ENCODE measurements at regions not wholly inside any gene's neighbourhood (a gene's known extent, or its start where the extent isn't known, plus 50 kb on each side); places are given as distances from the start of the nearest gene placed in this dataset.

- no peak overlapping the region for H3K27ac ChIP-seq
- no peaks in the 10 kb centered on the region for H3K4me1 ChIP-seq
- H3K27me3 ChIP-seq (replicated peaks in 1 of 7) = no peaks in the 10 kb centered on the region
- DNase-seq = no peak
- H3K9me3 ChIP-seq = no peaks in the 10 kb centered on the region
- TF ChIP-seq POLR2AphosphoS5 (IDR thresholded peaks at IDR 0.05) (no peak), CTCF (IDR thresholded peaks at IDR 0.05 in 8 of 11, conservative IDR thresholded peaks at IDR 0.05 in 3 of 11) (no peak), POLR2A (IDR thresholded peaks at IDR 0.05) (no peak)
- H3K4me3 ChIP-seq = no peak overlapping the region
- intact Hi-C loops (cut with DNase I; ENCODE audit: low total_unique reads) = no loop called here
- no peaks in the 10 kb centered on the region for H3K36me3 ChIP-seq
- 83 to 86% (median 85%) methylated on average over 3 of the region's 3 CpGs for WGBS, 5 donors
These were observed 641.2 kb upstream of the CPEB2 start for GRCh38 chr4:14361084-14361483.

- Histone ChIP-seq H3K36me3 (no peaks in the 10 kb centered on the region), H3K27ac (no peak overlapping the region), H3K27me3 (replicated peaks in 1 of 7) (no peaks in the 10 kb centered on the region), H3K4me3 (no peak overlapping the region), H3K9me3 (no peaks in the 10 kb centered on the region), H3K4me1 (no peaks in the 10 kb centered on the region)
- TF ChIP-seq POLR2A (IDR thresholded peaks at IDR 0.05) (no peak), CTCF (IDR thresholded peaks at IDR 0.05 in 8 of 11, conservative IDR thresholded peaks at IDR 0.05 in 3 of 11) (no peak), POLR2AphosphoS5 (IDR thresholded peaks at IDR 0.05) (no peak)
- intact Hi-C loops (cut with DNase I; ENCODE audit: low total_unique reads) = no loop called here
- no peak for DNase-seq
These were observed 639.9 kb upstream of the CPEB2 start for GRCh38 chr4:14362385-14362784.

- no peak for TF ChIP-seq POLR2A (IDR thresholded peaks at IDR 0.05)
- no peak for TF ChIP-seq CTCF (IDR thresholded peaks at IDR 0.05 in 8 of 11, conservative IDR thresholded peaks at IDR 0.05 in 3 of 11)
- TF ChIP-seq POLR2AphosphoS5 (IDR thresholded peaks at IDR 0.05) = no peak
- no peaks in the 10 kb centered on the region for H3K9me3 ChIP-seq
- H3K4me3 ChIP-seq = no peak overlapping the region
- DNase-seq = no peak
- H3K36me3 ChIP-seq = no peaks in the 10 kb centered on the region
- H3K4me1 ChIP-seq = no peaks in the 10 kb centered on the region
- no peak overlapping the region for H3K27ac ChIP-seq
- H3K27me3 ChIP-seq (replicated peaks in 1 of 7) = no peaks in the 10 kb centered on the region
- intact Hi-C loops (cut with DNase I; ENCODE audit: low total_unique reads) = no loop called here
These were observed 637.2 kb upstream of the CPEB2 start for GRCh38 chr4:14364953-14365536.

GRCh38 chr4:14368391-14368790 lies 633.9 kb upstream of the CPEB2 start:
- no peak for TF ChIP-seq POLR2A (IDR thresholded peaks at IDR 0.05)
- TF ChIP-seq CTCF (IDR thresholded peaks at IDR 0.05 in 8 of 11, conservative IDR thresholded peaks at IDR 0.05 in 3 of 11) = no peak
- TF ChIP-seq POLR2AphosphoS5 (IDR thresholded peaks at IDR 0.05) = no peak
- intact Hi-C loops (cut with DNase I; ENCODE audit: low total_unique reads) = no loop called here
- DNase-seq = no peak
- no peaks in the 10 kb centered on the region for H3K36me3 ChIP-seq
- H3K27ac ChIP-seq = no peak overlapping the region
- H3K9me3 ChIP-seq = no peaks in the 10 kb centered on the region
- WGBS, 5 donors = 58 to 89% (median 78%) methylated on average over 4 of the region's 4 CpGs
- no peaks in the 10 kb centered on the region for H3K4me1 ChIP-seq
- H3K27me3 ChIP-seq (replicated peaks in 1 of 7) = no peaks in the 10 kb centered on the region
- H3K4me3 ChIP-seq = no peak overlapping the region

Measured in spleen (tissue), 11 donors.